Central memory CD8-positive, alpha-beta T cell (primary cell): ENCODE measurements at regions not wholly inside any gene's neighbourhood (a gene's known extent, or its start where the extent isn't known, plus 50 kb on each side); places are given as distances from the start of the nearest gene placed in this dataset.

Source experiments
- ATAC-seq: fragments of 150-1000 bp; cut with Tn5 transposase; replicated peaks from 2 replicates; pipeline ENCODE4 v1.10.0; 2022; ENCODE audit warnings: mild to moderate bottlenecking, moderate FRiP score, moderate number of reproducible peaks; ENCODE audit not compliant: poor library complexity, severe bottlenecking; ENCODE audit errors: extremely low read depth
- DNase-seq, 2 donors: peaks; one replicate each; pipeline ENCODE4 v3.0.0; 2021; ENCODE audit warnings: low spot score in 2 of 2
- H3K27ac Mint-ChIP-seq: one replicate; pipeline ENCODE4 v1.8.0; 2022; ENCODE audit warnings: low read depth, mild to moderate bottlenecking, moderate library complexity, mixed read lengths
- H3K27me3 Mint-ChIP-seq: one replicate; pipeline ENCODE4 v1.8.0; 2022; ENCODE audit warnings: mixed read lengths
- H3K36me3 Mint-ChIP-seq: one replicate; pipeline ENCODE4 v1.8.0; 2022; ENCODE audit warnings: mild to moderate bottlenecking, moderate library complexity, mixed read lengths; ENCODE audit not compliant: insufficient read depth
- H3K4me1 Mint-ChIP-seq: one replicate; pipeline ENCODE4 v1.8.0; 2022; ENCODE audit warnings: mixed read lengths
- H3K4me3 Mint-ChIP-seq: one replicate; pipeline ENCODE4 v1.8.0; 2022; ENCODE audit warnings: mild to moderate bottlenecking, moderate library complexity, mixed read lengths
- H3K9me3 Mint-ChIP-seq: one replicate; pipeline ENCODE4 v1.8.0; 2022; ENCODE audit warnings: mixed read lengths

DNA sequence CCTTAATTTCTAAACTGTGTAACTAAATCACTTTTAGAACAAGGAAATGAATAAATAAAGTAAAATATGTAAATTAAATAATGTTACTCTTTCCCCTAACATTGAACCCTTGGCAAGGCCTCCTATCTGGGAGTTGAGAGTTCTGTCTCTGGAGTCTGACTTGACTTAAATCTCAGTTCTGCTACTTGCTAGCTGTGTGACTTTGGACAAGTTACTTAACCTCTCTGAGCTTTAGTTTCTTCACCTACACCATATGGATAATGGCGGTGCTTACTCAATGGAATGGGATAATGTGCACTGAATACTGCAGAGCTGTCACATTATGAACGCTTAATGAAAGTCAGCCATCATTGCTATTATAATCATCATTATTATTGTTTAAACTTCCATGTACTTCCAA lies 92.1 kb upstream of the SOD3 start:
- DNase-seq (no peak), ATAC-seq (no peak)
- Mint-ChIP-seq H3K4me3 (no peak overlapping the region), H3K9me3 (peaks cover 4% of the 10 kb centered on the region), H3K36me3 (no peaks in the 10 kb centered on the region), H3K27ac (no peak overlapping the region), H3K4me1 (no peaks in the 10 kb centered on the region), H3K27me3 (peaks cover 12% of the 10 kb centered on the region)

DNA sequence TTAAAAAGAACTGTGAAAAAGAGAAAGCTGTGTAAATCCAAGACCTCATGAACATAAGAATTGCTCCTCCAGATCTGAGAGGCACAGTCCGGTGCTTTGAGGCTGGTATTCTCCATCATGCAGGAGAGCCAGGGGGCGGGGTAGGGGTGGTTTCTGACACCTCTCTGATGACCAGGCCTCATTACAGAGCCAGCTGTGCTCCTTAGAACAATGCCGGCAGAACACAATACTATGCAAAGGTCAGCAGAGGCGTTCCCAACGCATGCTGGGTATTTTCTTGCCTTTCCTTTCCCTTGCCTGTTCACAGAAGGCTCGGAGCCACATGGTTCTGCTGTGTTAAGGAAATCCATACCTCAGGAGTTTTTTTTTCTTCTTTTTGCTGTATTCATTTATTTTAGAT lies 91.2 kb upstream of the SOD3 start:
- Mint-ChIP-seq H3K27ac (no peak overlapping the region), H3K27me3 (peaks cover 21% of the 10 kb centered on the region), H3K9me3 (peaks cover 4% of the 10 kb centered on the region), H3K4me3 (no peak overlapping the region), H3K36me3 (no peaks in the 10 kb centered on the region), H3K4me1 (no peaks in the 10 kb centered on the region)
- ATAC-seq (no peak), DNase-seq (no peak)

- Mint-ChIP-seq H3K27me3 (peaks cover 20% of the 10 kb centered on the region), H3K4me1 (no peaks in the 10 kb centered on the region), H3K4me3 (no peak overlapping the region), H3K36me3 (no peaks in the 10 kb centered on the region), H3K9me3 (peaks cover 4% of the 10 kb centered on the region), H3K27ac (no peak overlapping the region)
- ATAC-seq (no peak), DNase-seq (no peak)
These were observed 90.2 kb upstream of the SOD3 start for GRCh38 chr4:24705016-24705753.

DNA sequence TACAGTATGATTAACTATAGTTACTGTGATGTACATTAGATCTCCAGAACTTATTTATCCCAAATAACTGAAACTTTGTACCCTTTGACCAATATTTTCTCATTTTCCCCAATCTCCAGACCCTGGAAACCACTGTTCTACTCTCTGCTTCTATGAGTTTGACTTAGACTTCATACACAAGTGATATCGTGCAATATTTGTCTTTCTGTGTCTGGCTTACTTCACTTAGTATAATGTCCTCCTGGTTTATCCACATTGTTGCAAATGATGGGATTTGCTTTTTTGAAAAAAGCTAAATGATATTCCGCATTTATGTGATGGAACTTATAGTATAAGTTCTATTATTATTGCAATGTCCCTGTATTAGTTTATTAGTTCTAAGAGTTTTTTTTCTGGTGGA lies 81.8 kb upstream of the SOD3 start:
- Mint-ChIP-seq H3K4me3 (no peak overlapping the region), H3K9me3 (peaks cover 23% of the 10 kb centered on the region), H3K36me3 (no peaks in the 10 kb centered on the region), H3K27ac (no peak overlapping the region), H3K27me3 (peaks cover 6% of the 10 kb centered on the region), H3K4me1 (no peaks in the 10 kb centered on the region)
- DNase-seq (no peak), ATAC-seq (no peak)

DNA sequence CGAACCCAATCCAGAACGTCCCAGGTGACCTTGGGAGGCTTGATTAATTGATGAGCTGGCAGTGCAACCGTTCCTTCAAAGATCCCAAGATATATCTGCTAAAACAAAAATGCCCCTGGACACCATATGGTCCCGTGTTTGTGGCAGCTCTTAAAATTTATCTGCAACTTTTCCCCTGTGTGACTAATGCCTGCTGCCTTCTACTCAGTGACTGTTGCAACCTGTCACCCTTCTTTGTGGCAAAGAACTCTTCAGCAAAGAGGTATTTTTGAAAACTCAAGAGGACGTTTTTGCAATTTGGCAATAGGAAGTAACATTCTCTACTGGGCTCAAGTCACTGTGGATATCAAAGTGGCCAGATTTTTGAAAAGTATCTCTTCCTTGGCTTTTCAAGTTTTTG lies 75.8 kb upstream of the SOD3 start:
- Mint-ChIP-seq H3K27me3 (no peaks in the 10 kb centered on the region), H3K36me3 (no peaks in the 10 kb centered on the region), H3K9me3 (peaks cover 13% of the 10 kb centered on the region), H3K4me1 (no peaks in the 10 kb centered on the region), H3K27ac (no peak overlapping the region), H3K4me3 (no peak overlapping the region)
- no peak for DNase-seq
- no peak for ATAC-seq

GRCh38 chr4:24720436-24720835 lies 74.9 kb upstream of the SOD3 start:
- Mint-ChIP-seq H3K9me3 (peaks cover 5% of the 10 kb centered on the region), H3K36me3 (no peaks in the 10 kb centered on the region), H3K4me1 (no peaks in the 10 kb centered on the region), H3K27me3 (no peaks in the 10 kb centered on the region), H3K27ac (no peak overlapping the region), H3K4me3 (no peak overlapping the region)
- DNase-seq (no peak), ATAC-seq (no peak)

GRCh38 chr4:24720979-24721378 lies 74.4 kb upstream of the SOD3 start:
- no peaks in the 10 kb centered on the region for H3K9me3 Mint-ChIP-seq
- DNase-seq (no peak), ATAC-seq (no peak)
- no peaks in the 10 kb centered on the region for H3K27me3 Mint-ChIP-seq
- no peak overlapping the region for H3K27ac Mint-ChIP-seq
- H3K36me3 Mint-ChIP-seq: no peaks in the 10 kb centered on the region
- H3K4me1 Mint-ChIP-seq: no peaks in the 10 kb centered on the region
- no peak overlapping the region for H3K4me3 Mint-ChIP-seq

- no peaks in the 10 kb centered on the region for H3K9me3 Mint-ChIP-seq
- H3K4me1 Mint-ChIP-seq: no peaks in the 10 kb centered on the region
- no peaks in the 10 kb centered on the region for H3K27me3 Mint-ChIP-seq
- no peak for ATAC-seq
- H3K27ac Mint-ChIP-seq: no peak overlapping the region
- no peak overlapping the region for H3K4me3 Mint-ChIP-seq
- no peak for DNase-seq
- H3K36me3 Mint-ChIP-seq: no peaks in the 10 kb centered on the region
These were observed 73.3 kb upstream of the SOD3 start for GRCh38 chr4:24722026-24722568.

DNA sequence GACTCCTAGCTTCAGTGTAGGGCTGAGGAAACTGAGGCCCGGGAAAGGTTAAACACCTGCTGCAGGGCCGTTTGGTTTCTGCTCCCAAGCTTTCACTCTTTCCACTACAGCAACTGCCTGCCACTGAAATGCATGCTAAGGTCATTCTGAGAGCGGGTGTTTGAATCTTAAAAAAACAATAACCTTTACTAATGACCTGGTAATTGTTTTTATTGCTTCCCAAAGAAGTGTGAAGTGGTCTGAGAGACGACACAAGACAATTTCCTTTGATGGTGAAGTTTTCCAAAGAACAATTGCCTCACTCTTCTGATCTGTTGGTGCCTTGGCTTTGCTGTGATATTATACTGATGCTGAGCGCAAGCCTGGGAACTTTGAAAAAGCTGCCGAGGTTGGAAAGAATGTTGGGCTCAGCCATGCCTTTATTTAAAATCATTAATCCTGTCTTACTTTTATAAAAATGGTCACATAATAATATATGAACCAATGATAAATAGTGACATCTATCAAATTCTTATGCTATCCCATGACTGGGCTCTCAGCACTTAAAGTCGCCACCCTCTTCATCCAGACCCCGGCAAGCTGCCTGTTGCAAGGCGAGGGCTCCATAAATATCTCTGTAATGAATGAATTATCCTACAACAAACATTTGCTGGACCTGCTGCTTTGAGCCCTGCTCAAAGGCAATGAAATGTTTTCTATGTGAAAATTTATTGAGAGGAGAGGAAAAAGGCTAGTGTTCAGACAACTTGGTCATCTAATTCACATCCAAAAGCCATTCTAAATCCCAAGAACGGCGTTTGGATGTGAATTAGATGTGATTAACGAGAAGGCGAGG lies 67.8 kb upstream of the SOD3 start:
- no peaks in the 10 kb centered on the region for H3K9me3 Mint-ChIP-seq
- no peaks in the 10 kb centered on the region for H3K4me1 Mint-ChIP-seq
- peaks cover 25% of the 10 kb centered on the region for H3K27me3 Mint-ChIP-seq

DNA sequence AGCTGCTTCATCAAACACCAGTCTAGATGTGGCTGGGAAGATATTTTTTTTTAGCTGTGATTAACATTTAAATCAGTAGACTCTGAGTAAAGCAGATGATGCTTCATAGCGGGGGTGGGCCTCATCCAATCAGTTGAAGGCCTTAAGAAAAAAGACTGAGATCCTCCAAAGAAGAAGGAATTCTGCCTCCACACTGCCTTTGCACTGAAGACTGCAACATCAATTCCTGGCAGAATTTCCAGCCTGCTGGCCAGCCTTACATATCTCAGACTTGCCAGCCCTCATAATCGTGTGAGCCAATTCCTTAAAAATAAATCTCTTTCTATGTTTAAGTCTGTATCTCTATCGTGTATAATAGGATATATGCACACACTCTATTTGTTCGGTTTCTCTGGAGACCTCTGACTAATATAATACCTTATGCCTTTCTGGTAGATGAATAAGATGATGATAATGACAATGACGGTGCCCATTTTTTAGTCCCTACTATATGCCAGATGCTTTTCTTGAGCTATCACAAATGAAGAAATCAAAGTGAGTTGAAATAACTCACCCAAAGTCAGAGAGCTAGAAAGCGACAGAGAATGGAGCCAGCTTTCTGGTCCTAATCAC lies 66.1 kb upstream of the SOD3 start:
- H3K36me3 Mint-ChIP-seq: no peaks in the 10 kb centered on the region
- no peak overlapping the region for H3K27ac Mint-ChIP-seq
- H3K27me3 Mint-ChIP-seq: peaks cover 40% of the 10 kb centered on the region
- DNase-seq (no peak), ATAC-seq (no peak)
- no peaks in the 10 kb centered on the region for H3K4me1 Mint-ChIP-seq
- no peak overlapping the region for H3K4me3 Mint-ChIP-seq
- peaks cover 3% of the 10 kb centered on the region for H3K9me3 Mint-ChIP-seq

More for the DNA sequence above, 67.8 kb upstream of the SOD3 start:
- H3K27ac Mint-ChIP-seq: no peak overlapping the region
- H3K4me3 Mint-ChIP-seq: no peak overlapping the region
- ATAC-seq (no peak), DNase-seq (no peak)
- no peaks in the 10 kb centered on the region for H3K36me3 Mint-ChIP-seq

DNA sequence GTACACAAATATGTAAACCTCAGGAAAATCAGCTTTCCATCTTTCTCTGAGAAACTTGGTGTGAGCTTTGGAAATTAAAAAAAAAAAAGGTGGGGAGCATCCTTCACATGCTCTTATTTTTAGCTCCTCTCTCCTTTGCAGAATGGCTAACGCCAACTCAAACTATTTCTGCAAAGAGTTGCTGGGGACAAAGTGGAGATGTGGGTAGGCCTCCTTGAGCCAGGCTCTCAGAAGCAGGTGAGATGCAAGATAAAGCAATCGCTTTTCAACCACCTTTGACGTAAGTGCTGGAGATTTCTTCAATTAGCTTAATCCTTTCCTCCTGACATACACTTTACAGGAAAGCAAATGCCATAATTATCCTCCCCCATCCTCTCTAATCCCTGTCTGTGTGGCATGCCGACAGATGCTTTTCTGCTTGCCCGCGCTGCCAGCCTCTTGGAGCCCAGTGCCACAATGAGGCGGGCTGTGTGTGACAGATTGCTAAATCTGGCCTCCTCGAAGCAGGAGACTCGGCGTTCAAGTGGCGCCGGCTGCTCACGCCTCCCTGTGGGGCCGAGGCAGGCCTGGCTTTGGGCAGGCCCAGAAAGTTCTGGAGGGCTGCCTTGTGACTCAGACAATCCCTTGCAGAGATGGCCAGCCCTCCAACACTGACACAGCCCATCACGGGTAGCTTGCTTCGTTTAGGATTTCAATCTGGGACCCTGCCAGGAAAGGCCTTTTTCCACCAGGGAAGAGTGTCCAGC lies 64.9 kb upstream of the SOD3 start:
- ATAC-seq (no peak), DNase-seq (no peak)
- H3K9me3 Mint-ChIP-seq: peaks cover 3% of the 10 kb centered on the region

GRCh38 chr4:24731448-24731847 lies 63.9 kb upstream of the SOD3 start:
- no peaks in the 10 kb centered on the region for H3K4me1 Mint-ChIP-seq
- ATAC-seq (no peak), DNase-seq (no peak)
- no peak overlapping the region for H3K27ac Mint-ChIP-seq
- H3K27me3 Mint-ChIP-seq: peaks cover 40% of the 10 kb centered on the region
- no peaks in the 10 kb centered on the region for H3K36me3 Mint-ChIP-seq
- H3K4me3 Mint-ChIP-seq: no peak overlapping the region
- peaks cover 8% of the 10 kb centered on the region for H3K9me3 Mint-ChIP-seq

More for the DNA sequence above, 64.9 kb upstream of the SOD3 start:
- Mint-ChIP-seq H3K4me1 (no peaks in the 10 kb centered on the region), H3K27me3 (peaks cover 40% of the 10 kb centered on the region), H3K36me3 (no peaks in the 10 kb centered on the region), H3K4me3 (no peak overlapping the region), H3K27ac (no peak overlapping the region)
